NCI-H1105 treated with DMSO at 0.1 percent for 48 hours (cell line): ENCODE measurements at regions not wholly inside any gene's neighbourhood (a gene's known extent, or its start where the extent isn't known, plus 50 kb on each side); places are given as distances from the start of the nearest gene placed in this dataset.
"Not testable (repeated sequence)": the region's sequence is repeated elsewhere in the genome, so short reads cannot be mapped to it uniquely, and the experiment has no call there.

Source experiments
- DNase-seq: peaks from one replicate; lab custom pipeline; 2025; lab: John Stamatoyannopoulos, UW

GRCh38 chr16:26594666-26595065 is 472.1 kb upstream of the C16orf82 start:
- no peak for DNase-seq

- DNase-seq = no peak
These were observed 471.5 kb upstream of the C16orf82 start for GRCh38 chr16:26595199-26595598.

GRCh38 chr16:26596033-26596432 is 470.7 kb upstream of the C16orf82 start:
- DNase-seq = not testable (repeated sequence)

GRCh38 chr16:26598061-26598460 is 468.7 kb upstream of the C16orf82 start:
- DNase-seq = no peak

GRCh38 chr16:26598998-26599784 is 467.5 kb upstream of the C16orf82 start:
- DNase-seq = no peak

GRCh38 chr16:26599785-26600104 is 467.0 kb upstream of the C16orf82 start:
- no peak for DNase-seq

- no peak for DNase-seq
These were observed 465.4 kb upstream of the C16orf82 start for GRCh38 chr16:26601335-26601734.

- peak; percentile 71 for DNase-seq
These were observed 461.0 kb upstream of the C16orf82 start for GRCh38 chr16:26605626-26606271.

GRCh38 chr16:26606381-26607150 is 460.2 kb upstream of the C16orf82 start:
- DNase-seq = no peak

GRCh38 chr16:26614237-26614841 is 452.4 kb upstream of the C16orf82 start:
- no peak for DNase-seq

- DNase-seq = no peak
These were observed 443.3 kb upstream of the C16orf82 start for GRCh38 chr16:26623442-26623841.

- no peak for DNase-seq
These were observed 438.8 kb upstream of the C16orf82 start for GRCh38 chr16:26627958-26628357.

GRCh38 chr16:26631365-26631764 is 435.4 kb upstream of the C16orf82 start:
- DNase-seq = not testable (repeated sequence)

GRCh38 chr16:26642047-26642664 is 424.6 kb upstream of the C16orf82 start:
- peak; percentile 30 for DNase-seq

- no peak for DNase-seq
These were observed 423.2 kb upstream of the C16orf82 start for GRCh38 chr16:26643519-26643918.

GRCh38 chr16:26644912-26645543 is 421.7 kb upstream of the C16orf82 start:
- no peak for DNase-seq

GRCh38 chr16:26645614-26646013 is 421.1 kb upstream of the C16orf82 start:
- no peak for DNase-seq

GRCh38 chr16:26647870-26648269 is 418.9 kb upstream of the C16orf82 start:
- no peak for DNase-seq

- DNase-seq = no peak
These were observed 417.9 kb upstream of the C16orf82 start for GRCh38 chr16:26648851-26649250.

GRCh38 chr16:26649381-26650045 is 417.2 kb upstream of the C16orf82 start:
- DNase-seq = peak; percentile 74

- DNase-seq = no peak
These were observed 415.3 kb upstream of the C16orf82 start for GRCh38 chr16:26651464-26651863.
